ENCODE measurements at regions not wholly inside any gene's neighbourhood (a gene's known extent, or its start where the extent isn't known, plus 50 kb on each side); places are given as distances from the start of the nearest gene placed in this dataset.

GRCh38 chr2:149872041-149872440 is 284.5 kb upstream of the MMADHC start:
- Histone ChIP-seq H3K27ac (no peak overlapping the region), H3K36me3 (ENCODE audit: low read depth) (no peaks in the 10 kb centered on the region), H3K4me3 (no peak overlapping the region), H3K4me1 (ENCODE audit: insufficient read depth) (no peaks in the 10 kb centered on the region), H3F3A (ENCODE audit: insufficient read depth) (no peaks in the 10 kb centered on the region), H3K4me2 (ENCODE audit: unreplicated experiment) (no peak overlapping the region), H3K79me2 (ENCODE audit: insufficient read depth) (no peaks in the 10 kb centered on the region), H3K9ac (no peak overlapping the region), H4K20me1 (ENCODE audit: insufficient read depth) (no peaks in the 10 kb centered on the region), H3K9me3 (ENCODE audit: low read depth) (no peaks in the 10 kb centered on the region), H3K9me2 (ENCODE audit: insufficient read depth) (no peaks in the 10 kb centered on the region), H2AFZ (no peak overlapping the region), H3K27me3 (replicated peaks; ENCODE audit: insufficient read depth) (no peaks in the 10 kb centered on the region)
- peak; percentile 16 for DNase-seq
- in situ Hi-C loops (cut with MboI): no loop called here
- TF ChIP-seq EZH2phosphoT487 (IDR thresholded peaks at IDR 0.05; ENCODE audit: insufficient read depth, low read depth): no peak
- 62% methylated on average over 2 of the region's 2 CpGs for WGBS, 2 experiments (ENCODE audit: low coverage in 1 of 2, low lambda C conversion rate in 2 of 2, missing lambda C conversion rate in 2 of 2)

- WGBS, 2 experiments (ENCODE audit: low coverage in 1 of 2, low lambda C conversion rate in 2 of 2, missing lambda C conversion rate in 2 of 2): 28 to 34% methylated on average over 6 of the region's 6 CpGs
- no peak for DNase-seq
- no peaks in the 10 kb centered on the region for H3K27me3 ChIP-seq (replicated peaks; ENCODE audit: insufficient read depth)
- no peak overlapping the region for H3K27ac ChIP-seq
- H3K9me3 ChIP-seq (ENCODE audit: low read depth): no peaks in the 10 kb centered on the region
- H3F3A ChIP-seq (ENCODE audit: insufficient read depth): no peaks in the 10 kb centered on the region
- TF ChIP-seq EZH2phosphoT487 (IDR thresholded peaks at IDR 0.05; ENCODE audit: insufficient read depth, low read depth): no peak
- no peak overlapping the region for H3K4me3 ChIP-seq
- no peaks in the 10 kb centered on the region for H3K36me3 ChIP-seq (ENCODE audit: low read depth)
- no peaks in the 10 kb centered on the region for H3K4me1 ChIP-seq (ENCODE audit: insufficient read depth)
- no peak overlapping the region for H3K4me2 ChIP-seq (ENCODE audit: unreplicated experiment)
- H3K9me2 ChIP-seq (ENCODE audit: insufficient read depth): no peaks in the 10 kb centered on the region
- in situ Hi-C loops (cut with MboI): no loop called here
- H3K9ac ChIP-seq: no peak overlapping the region
- H3K79me2 ChIP-seq (ENCODE audit: insufficient read depth): no peaks in the 10 kb centered on the region
- no peaks in the 10 kb centered on the region for H4K20me1 ChIP-seq (ENCODE audit: insufficient read depth)
- H2AFZ ChIP-seq: no peak overlapping the region
Measured at GRCh38 chr2:149871091-149871885, 283.7 kb upstream of the MMADHC start.

GRCh38 chr2:149863227-149863626 is 275.7 kb upstream of the MMADHC start:
- peaks cover 29% of the 10 kb centered on the region for H3K4me1 ChIP-seq (ENCODE audit: insufficient read depth)
- no peak overlapping the region for H3K4me3 ChIP-seq
- H3K9me2 ChIP-seq (ENCODE audit: insufficient read depth): no peaks in the 10 kb centered on the region
- H3K27ac ChIP-seq: no peak overlapping the region
- no peak overlapping the region for H2AFZ ChIP-seq
- 89 to 92% methylated on average over 2 of the region's 2 CpGs for WGBS, 2 experiments (ENCODE audit: low coverage in 1 of 2, low lambda C conversion rate in 2 of 2, missing lambda C conversion rate in 2 of 2)
- H3K36me3 ChIP-seq (ENCODE audit: low read depth): no peaks in the 10 kb centered on the region
- H3K27me3 ChIP-seq (replicated peaks; ENCODE audit: insufficient read depth): no peaks in the 10 kb centered on the region
- no peak for DNase-seq
- H4K20me1 ChIP-seq (ENCODE audit: insufficient read depth): no peaks in the 10 kb centered on the region
- H3K9ac ChIP-seq: no peak overlapping the region
- no peak for TF ChIP-seq EZH2phosphoT487 (IDR thresholded peaks at IDR 0.05; ENCODE audit: insufficient read depth, low read depth)
- TF ChIP-seq EZH2 (IDR thresholded peaks at IDR 0.05; ENCODE audit: insufficient read depth, poor library complexity, severe bottlenecking): no peak
- H3K9me3 ChIP-seq (ENCODE audit: low read depth): no peaks in the 10 kb centered on the region
- no peaks in the 10 kb centered on the region for H3K79me2 ChIP-seq (ENCODE audit: insufficient read depth)
- peaks cover 33% of the 10 kb centered on the region for H3F3A ChIP-seq (ENCODE audit: insufficient read depth)
- in situ Hi-C loops (cut with MboI): no loop called here
- no peak overlapping the region for H3K4me2 ChIP-seq (ENCODE audit: unreplicated experiment)

- no peaks in the 10 kb centered on the region for H4K20me1 ChIP-seq (ENCODE audit: insufficient read depth)
- no peaks in the 10 kb centered on the region for H3K27me3 ChIP-seq (replicated peaks; ENCODE audit: insufficient read depth)
- no peak overlapping the region for H2AFZ ChIP-seq
- H3K4me2 ChIP-seq (ENCODE audit: unreplicated experiment): no peak overlapping the region
- TF ChIP-seq EZH2 (IDR thresholded peaks at IDR 0.05; ENCODE audit: insufficient read depth, poor library complexity, severe bottlenecking) (no peak), EZH2phosphoT487 (IDR thresholded peaks at IDR 0.05; ENCODE audit: insufficient read depth, low read depth) (no peak)
- no peaks in the 10 kb centered on the region for H3K9me2 ChIP-seq (ENCODE audit: insufficient read depth)
- WGBS, 2 experiments (ENCODE audit: low coverage in 1 of 2, low lambda C conversion rate in 2 of 2, missing lambda C conversion rate in 2 of 2): 92 to 98% methylated on average over 2 of the region's 2 CpGs
- in situ Hi-C loops (cut with MboI): no loop called here
- no peak for DNase-seq
- no peaks in the 10 kb centered on the region for H3K9me3 ChIP-seq (ENCODE audit: low read depth)
- no peaks in the 10 kb centered on the region for H3K79me2 ChIP-seq (ENCODE audit: insufficient read depth)
- no peaks in the 10 kb centered on the region for H3K36me3 ChIP-seq (ENCODE audit: low read depth)
- peaks cover 42% of the 10 kb centered on the region for H3F3A ChIP-seq (ENCODE audit: insufficient read depth)
- no peak overlapping the region for H3K4me3 ChIP-seq
- peak overlapping the region; percentile 81 for H3K27ac ChIP-seq
- no peak overlapping the region for H3K9ac ChIP-seq
- peaks cover 42% of the 10 kb centered on the region for H3K4me1 ChIP-seq (ENCODE audit: insufficient read depth)
Measured at GRCh38 chr2:149861034-149861433, 273.5 kb upstream of the MMADHC start.
